ENCODE measurements at regions not wholly inside any gene's neighbourhood (a gene's known extent, or its start where the extent isn't known, plus 50 kb on each side); places are given as distances from the start of the nearest gene placed in this dataset.

DNA sequence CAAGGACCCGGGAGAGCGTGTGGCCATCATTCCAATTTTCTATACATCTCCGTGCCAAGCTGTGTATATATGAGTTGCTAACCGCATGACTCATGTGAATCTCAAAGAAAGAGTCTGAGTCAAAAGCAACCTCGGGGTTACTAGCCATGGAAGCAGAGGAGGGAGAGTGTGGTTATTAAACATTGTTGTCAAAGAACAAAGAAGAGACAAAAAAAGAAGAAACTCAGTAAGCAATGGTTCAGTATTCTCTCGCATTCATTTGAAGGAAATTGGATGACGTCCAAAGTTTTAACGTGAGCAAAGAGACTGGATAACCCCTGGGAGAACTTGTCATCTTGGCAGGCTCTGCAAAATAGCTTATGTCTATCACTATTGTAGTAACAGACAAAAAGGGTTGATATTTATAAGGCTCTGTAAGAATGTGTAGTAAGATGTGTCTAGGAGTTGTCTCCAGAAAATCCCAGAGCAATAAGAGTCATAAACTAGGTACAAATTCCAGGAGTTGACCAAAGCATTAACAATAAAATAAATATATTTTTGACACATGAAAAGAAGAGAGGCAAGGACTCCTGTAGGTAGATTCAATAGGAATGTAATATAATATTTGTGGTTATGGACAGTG, 52.8 kb upstream of the GRM7 start:
- TF ChIP-seq POLR2A (IDR thresholded peaks at IDR 0.05), result no peak
- no peak for TF ChIP-seq POLR2AphosphoS5 (IDR thresholded peaks at IDR 0.05)
- TF ChIP-seq, protein P1, sequence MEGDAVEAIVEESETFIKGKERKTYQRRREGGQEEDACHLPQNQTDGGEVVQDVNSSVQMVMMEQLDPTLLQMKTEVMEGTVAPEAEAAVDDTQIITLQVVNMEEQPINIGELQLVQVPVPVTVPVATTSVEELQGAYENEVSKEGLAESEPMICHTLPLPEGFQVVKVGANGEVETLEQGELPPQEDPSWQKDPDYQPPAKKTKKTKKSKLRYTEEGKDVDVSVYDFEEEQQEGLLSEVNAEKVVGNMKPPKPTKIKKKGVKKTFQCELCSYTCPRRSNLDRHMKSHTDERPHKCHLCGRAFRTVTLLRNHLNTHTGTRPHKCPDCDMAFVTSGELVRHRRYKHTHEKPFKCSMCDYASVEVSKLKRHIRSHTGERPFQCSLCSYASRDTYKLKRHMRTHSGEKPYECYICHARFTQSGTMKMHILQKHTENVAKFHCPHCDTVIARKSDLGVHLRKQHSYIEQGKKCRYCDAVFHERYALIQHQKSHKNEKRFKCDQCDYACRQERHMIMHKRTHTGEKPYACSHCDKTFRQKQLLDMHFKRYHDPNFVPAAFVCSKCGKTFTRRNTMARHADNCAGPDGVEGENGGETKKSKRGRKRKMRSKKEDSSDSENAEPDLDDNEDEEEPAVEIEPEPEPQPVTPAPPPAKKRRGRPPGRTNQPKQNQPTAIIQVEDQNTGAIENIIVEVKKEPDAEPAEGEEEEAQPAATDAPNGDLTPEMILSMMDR (IDR thresholded peaks at IDR 0.05), result no peak
- TF ChIP-seq EP300 (IDR thresholded peaks at IDR 0.05), result no peak
- no peaks in the 10 kb centered on the region for H3K36me3 ChIP-seq
- H3K9me3 ChIP-seq, result no peaks in the 10 kb centered on the region
- H3K4me3 ChIP-seq, result no peak overlapping the region
- intact Hi-C loops (cut with DNase I), result no loop called here
- H3K27ac ChIP-seq, result no peak overlapping the region
- DNase-seq, result no peak
- H3K27me3 ChIP-seq, result no peaks in the 10 kb centered on the region
- 50 to 75% methylated on average over 8 of the region's 8 CpGs for WGBS, 2 donors
- H3K4me1 ChIP-seq, result peaks cover 0 to 5% (median 0%) of the 10 kb centered on the region in 4 donors

DNA sequence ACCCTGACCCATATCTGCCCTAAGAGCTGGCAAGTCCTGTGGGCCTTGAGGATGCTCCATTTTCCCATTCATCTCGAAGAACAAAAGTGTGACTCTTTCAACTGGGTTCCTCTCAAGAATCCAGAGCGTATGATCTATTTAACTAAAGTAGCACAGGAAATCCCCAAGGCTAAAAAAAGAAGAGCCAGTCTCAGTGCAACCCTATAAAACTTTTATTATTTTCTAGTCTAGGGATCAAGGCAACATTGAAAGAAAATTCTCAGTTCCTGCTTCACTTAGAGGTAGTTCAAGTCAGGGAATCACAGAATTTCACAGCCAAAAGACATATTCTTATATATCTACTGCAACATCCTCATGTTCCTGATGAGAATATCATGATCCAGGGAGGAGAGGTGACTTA, 51.6 kb upstream of the GRM7 start:
- no peaks in the 10 kb centered on the region for H3K36me3 ChIP-seq
- TF ChIP-seq POLR2A (IDR thresholded peaks at IDR 0.05), result no peak
- TF ChIP-seq EP300 (IDR thresholded peaks at IDR 0.05), result no peak
- TF ChIP-seq, protein P1 (IDR thresholded peaks at IDR 0.05), result no peak
- TF ChIP-seq POLR2AphosphoS5 (IDR thresholded peaks at IDR 0.05), result no peak
- H3K27me3 ChIP-seq, result no peaks in the 10 kb centered on the region
- H3K27ac ChIP-seq, result no peak overlapping the region
- H3K9me3 ChIP-seq, result no peaks in the 10 kb centered on the region
- no peak overlapping the region for H3K4me3 ChIP-seq
- intact Hi-C loops (cut with DNase I), result no loop called here
- no peak for DNase-seq
- WGBS, 2 donors, result 51 to 61% methylated on average over 2 of the region's 2 CpGs
- peaks cover 0 to 5% (median 0%) of the 10 kb centered on the region in 4 donors for H3K4me1 ChIP-seq
